Neuronal stem cell (in vitro differentiated cells): ENCODE measurements at regions not wholly inside any gene's neighbourhood (a gene's known extent, or its start where the extent isn't known, plus 50 kb on each side); places are given as distances from the start of the nearest gene placed in this dataset.
"Not testable (repeated sequence)": the region's sequence is repeated elsewhere in the genome, so short reads cannot be mapped to it uniquely, and the experiment has no call there.

Experiments
- DNase-seq: peaks from one replicate; pipeline ENCODE4 v3.0.0-alpha.2; 2013; ENCODE audit warnings: low spot score
- H2AFZ ChIP-seq: one replicate; pipeline ENCODE4 v1.6.1; 2013; ENCODE audit warnings: mild to moderate bottlenecking, low read length, inconsistent platforms
- H2AK5ac ChIP-seq: 2 replicates; pipeline ENCODE4 v1.6.1; 2013; ENCODE audit warnings: low read depth, mild to moderate bottlenecking, inconsistent platforms, low read length, moderate library complexity, mixed read lengths
- H2BK120ac ChIP-seq: 2 replicates; pipeline ENCODE4 v1.6.1; 2013; ENCODE audit warnings: low read depth, mild to moderate bottlenecking, inconsistent platforms, low read length, moderate library complexity, mixed read lengths
- H2BK12ac ChIP-seq: one replicate; pipeline ENCODE4 v1.6.1; 2013; ENCODE audit warnings: low read length, inconsistent platforms
- H2BK15ac ChIP-seq: 2 replicates; pipeline ENCODE4 v1.6.1; 2013; ENCODE audit warnings: mild to moderate bottlenecking, low read length, inconsistent platforms, mixed read lengths
- H2BK5ac ChIP-seq: one replicate; pipeline ENCODE4 v1.6.1; 2013; ENCODE audit warnings: inconsistent platforms, mild to moderate bottlenecking, low read length, moderate library complexity
- H3K14ac ChIP-seq: one replicate; pipeline ENCODE4 v1.6.1; 2013; ENCODE audit warnings: low read length, inconsistent platforms
- H3K18ac ChIP-seq: 2 replicates; pipeline ENCODE4 v1.6.1; 2013; ENCODE audit warnings: low read length, inconsistent platforms
- H3K23ac ChIP-seq: 2 replicates; pipeline ENCODE4 v1.6.1; 2013; ENCODE audit warnings: low read depth, mild to moderate bottlenecking, mixed read lengths, low read length, inconsistent platforms; ENCODE audit not compliant: poor library complexity
- H3K27ac ChIP-seq: replicated peaks from 3 replicates; pipeline ENCODE4 v1.5.1; 2013; ENCODE audit warnings: low read length, inconsistent platforms
- H3K27me3 ChIP-seq, 3 experiments: 2 replicates each; pipeline ENCODE4 v1.6.1; 2013; ENCODE audit warnings: low read length in 3 of 3, mild to moderate bottlenecking in 2 of 3, inconsistent platforms in 1 of 3, low read depth in 1 of 3, mixed read lengths in 1 of 3, moderate library complexity in 1 of 3; ENCODE audit not compliant: control insufficient read depth in 3 of 3, insufficient read depth in 3 of 3
- H3K36me3 ChIP-seq, 2 donors: replicated peaks in 1 of 2; 2 replicates each; pipeline ENCODE4 v1.6.1; 2013; ENCODE audit warnings: low read length in 2 of 2; ENCODE audit not compliant: control insufficient read depth in 2 of 2, insufficient read depth in 2 of 2
- H3K4ac ChIP-seq: 2 replicates; pipeline ENCODE4 v1.6.1; 2013; ENCODE audit warnings: inconsistent platforms, mild to moderate bottlenecking, low read length, moderate library complexity
- H3K4me1 ChIP-seq, 2 donors: 1 replicate in 1 of 2; 2 replicates in 1 of 2; pipeline ENCODE4 v1.6.1; 2013; ENCODE audit warnings: low read length in 2 of 2, low read depth in 1 of 2; ENCODE audit not compliant: control insufficient read depth in 2 of 2, insufficient read depth in 1 of 2
- H3K4me2 ChIP-seq: one replicate; pipeline ENCODE4 v1.6.1; 2013; ENCODE audit warnings: mild to moderate bottlenecking, low read length, inconsistent platforms; ENCODE audit not compliant: insufficient read depth, poor library complexity, severe bottlenecking
- H3K4me3 ChIP-seq, 2 donors: 2 replicates each; pipeline ENCODE4 v1.5.1; 2013; ENCODE audit warnings: low read length in 2 of 2, mild to moderate bottlenecking in 2 of 2, inconsistent platforms in 1 of 2, moderate library complexity in 1 of 2
- H3K79me1 ChIP-seq: one replicate; pipeline ENCODE4 v1.6.1; 2013; ENCODE audit warnings: low read depth, mild to moderate bottlenecking, inconsistent platforms, low read length, moderate library complexity
- H3K9ac ChIP-seq: one replicate; pipeline ENCODE4 v1.6.1; 2013; ENCODE audit warnings: mild to moderate bottlenecking, low read depth, low read length, inconsistent platforms; ENCODE audit not compliant: poor library complexity
- H3K9me3 ChIP-seq, 2 donors: replicated peaks in 1 of 2; 2 replicates each; pipeline versions ENCODE3 to v1.6.1; 2013; ENCODE audit warnings: low read length in 2 of 2, mild to moderate bottlenecking in 2 of 2, inconsistent platforms in 1 of 2, low read depth in 1 of 2, mixed read lengths in 1 of 2, moderate library complexity in 1 of 2; ENCODE audit not compliant: control insufficient read depth in 2 of 2, insufficient read depth in 1 of 2
- H4K8ac ChIP-seq: one replicate; pipeline ENCODE4 v1.6.1; 2013; ENCODE audit warnings: low read depth, mild to moderate bottlenecking, inconsistent platforms, low read length, moderate library complexity
- H4K91ac ChIP-seq: one replicate; pipeline ENCODE4 v1.6.1; 2013; ENCODE audit warnings: low read length, low read depth, mild to moderate bottlenecking, inconsistent platforms; ENCODE audit not compliant: poor library complexity
- WGBS, 2 donors: extraction: QIAGEN DNeasy Blood & Tissue Kit; methylation state at CpG; one replicate each; pipeline ENCODE4 v1.1.7; 2013; ENCODE audit warnings: missing lambda C conversion rate in 2 of 2, mixed read lengths in 1 of 2; ENCODE audit not compliant: insufficient read length in 2 of 2, insufficient replicate concordance in 1 of 2; ENCODE audit errors: extremely low coverage in 2 of 2; 5-methylcytosine and 5-hydroxymethylcytosine counted together

DNA sequence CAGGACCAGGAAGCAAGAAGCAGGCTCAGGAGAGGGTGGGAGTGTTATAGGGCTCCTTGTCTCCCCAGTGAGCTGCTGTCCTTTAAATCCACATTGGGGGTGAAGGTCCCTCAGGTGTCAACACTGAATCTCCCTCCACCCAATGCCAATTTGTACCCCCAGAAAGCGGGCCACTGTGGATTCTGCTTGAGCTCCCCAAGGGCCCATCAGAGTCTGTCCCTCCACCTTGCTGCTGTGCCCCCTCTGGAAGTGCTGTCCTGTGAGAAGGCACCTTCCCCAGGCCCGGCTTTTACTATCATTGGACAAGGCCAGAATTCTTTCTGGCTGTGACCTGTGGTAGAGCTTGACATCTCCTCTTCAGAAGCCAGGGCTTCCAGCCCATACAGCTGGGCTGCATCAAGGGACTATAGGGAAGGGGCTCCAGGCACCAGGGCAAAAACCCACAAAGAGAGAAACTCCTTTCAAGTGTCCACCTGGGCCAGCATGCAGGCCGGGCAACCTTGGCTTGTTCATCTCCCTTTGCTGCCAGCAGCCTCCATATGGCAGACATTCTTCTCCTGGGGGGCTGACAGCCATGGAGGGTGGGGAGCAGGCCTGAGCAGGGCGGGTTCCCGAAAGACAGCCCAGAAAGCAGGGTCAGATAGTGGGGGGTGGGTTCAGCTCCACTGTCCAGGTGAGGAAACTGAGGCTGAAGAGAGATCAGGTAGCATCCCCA, 63.7 kb upstream of the TAMM41 start:
- H3K9me3 ChIP-seq, H3K79me1 ChIP-seq, H3K9ac ChIP-seq, H3K18ac ChIP-seq, H2BK15ac ChIP-seq, H3K4me2 ChIP-seq, H2AK5ac ChIP-seq, H2BK5ac ChIP-seq, H4K8ac ChIP-seq, H3K27me3 ChIP-seq, H2BK12ac ChIP-seq, H4K91ac ChIP-seq, H3K4me3 ChIP-seq, H3K14ac ChIP-seq, H3K4ac ChIP-seq, H3K4me1 ChIP-seq, H2AFZ ChIP-seq, H3K36me3 ChIP-seq, DNase-seq, H2BK120ac ChIP-seq, H3K27ac ChIP-seq: not testable (repeated sequence)
- WGBS, 2 donors, result no CpG with 5 or more reads among the region's 5 CpGs
- H3K23ac ChIP-seq, result peak overlapping the region; percentile 20

DNA sequence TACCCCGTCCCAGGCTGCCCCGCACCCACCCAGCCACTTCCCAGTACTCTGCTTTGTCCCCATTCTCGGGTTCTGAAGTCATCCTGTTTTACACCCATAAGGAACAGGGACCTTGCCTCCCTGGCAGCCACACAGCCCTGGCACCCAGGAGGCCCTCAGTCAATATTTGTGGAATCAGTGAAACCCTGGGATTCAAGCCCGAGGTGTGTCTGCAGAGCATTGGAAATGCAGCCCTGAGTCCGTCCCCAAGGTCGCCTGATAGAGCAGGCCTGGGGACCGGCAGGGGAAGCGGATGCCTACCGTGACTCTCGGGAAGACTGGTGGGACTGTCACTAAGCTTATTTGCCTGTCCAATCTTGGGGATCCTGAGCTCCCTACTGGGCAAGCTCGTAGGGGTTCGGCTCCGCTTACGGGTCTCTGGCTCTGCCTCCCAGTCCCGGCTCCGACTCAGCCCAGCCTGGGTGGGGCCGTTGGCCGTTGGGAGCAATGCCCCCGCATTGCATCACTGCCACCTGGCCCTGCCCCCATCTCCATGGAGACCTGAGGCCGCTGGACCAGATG, 64.4 kb upstream of the TAMM41 start:
- H3K9ac ChIP-seq, result no peak overlapping the region
- WGBS, 2 donors, result no CpG with 5 or more reads among the region's 20 CpGs
- H3K9me3 ChIP-seq, result no peaks in the 10 kb centered on the region
- peaks cover 0 to 5% of the 10 kb centered on the region in 2 donors for H3K4me1 ChIP-seq
- no peak overlapping the region for H2BK15ac ChIP-seq
- H3K4me2 ChIP-seq, result no peak overlapping the region
- H2AFZ ChIP-seq, result no peak overlapping the region
- H2AK5ac ChIP-seq, result peak overlapping the region; percentile 56
- no peak overlapping the region for H3K4ac ChIP-seq
- no peak overlapping the region for H3K23ac ChIP-seq
- peaks cover 0 to 7% (median 0%) of the 10 kb centered on the region in 3 experiments for H3K27me3 ChIP-seq
- no peak overlapping the region for H2BK5ac ChIP-seq
- H2BK12ac ChIP-seq, result no peak overlapping the region
- H4K8ac ChIP-seq, result no peak overlapping the region
- no peak overlapping the region for H2BK120ac ChIP-seq
- DNase-seq, result no peak
- H3K14ac ChIP-seq, result no peak overlapping the region
- no peak overlapping the region for H3K4me3 ChIP-seq
- no peak overlapping the region for H4K91ac ChIP-seq
- H3K18ac ChIP-seq, result no peak overlapping the region
- H3K27ac ChIP-seq, result no peak overlapping the region
- no peaks in the 10 kb centered on the region for H3K79me1 ChIP-seq
- no peaks in the 10 kb centered on the region for H3K36me3 ChIP-seq

GRCh38 chr3:11911887-11912286, 65.2 kb upstream of the TAMM41 start:
- not testable (repeated sequence) for H4K8ac ChIP-seq, H2BK15ac ChIP-seq, H3K23ac ChIP-seq, H2BK5ac ChIP-seq, H3K9ac ChIP-seq, H4K91ac ChIP-seq, DNase-seq, H3K27ac ChIP-seq, H2BK120ac ChIP-seq, H3K27me3 ChIP-seq, H3K4me1 ChIP-seq, H3K9me3 ChIP-seq, H3K4me2 ChIP-seq, H2AK5ac ChIP-seq, H3K36me3 ChIP-seq, H3K14ac ChIP-seq, H3K4ac ChIP-seq, H2BK12ac ChIP-seq, H3K79me1 ChIP-seq, H2AFZ ChIP-seq, H3K4me3 ChIP-seq, H3K18ac ChIP-seq
- no CpG with 5 or more reads among the region's 10 CpGs for WGBS, 2 donors

DNA sequence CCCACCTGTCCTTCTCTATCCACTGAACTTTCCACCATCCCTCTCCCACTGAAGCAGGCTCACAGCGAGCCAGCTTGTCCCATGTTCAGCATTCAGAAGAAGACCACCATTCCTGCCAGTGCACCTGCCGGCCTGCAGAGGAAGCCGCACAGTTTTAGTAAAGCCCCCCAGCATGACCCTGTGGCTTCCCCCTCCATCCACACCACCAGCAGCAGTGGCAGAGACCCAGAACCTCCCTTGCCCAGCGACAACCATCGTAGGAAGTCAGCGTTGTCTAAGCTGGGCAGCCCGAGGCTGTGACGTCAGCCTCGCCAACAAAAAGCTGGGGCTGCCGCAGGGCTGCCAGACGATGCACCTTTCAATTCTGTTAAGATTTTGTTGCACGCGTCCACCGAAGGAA, 66.6 kb upstream of the TAMM41 start:
- DNase-seq, result no peak
- peaks cover 0 to 3% of the 10 kb centered on the region in 2 donors for H3K9me3 ChIP-seq
- WGBS, 2 donors, result no CpG with 5 or more reads among the region's 14 CpGs

More for the DNA sequence above, 66.6 kb upstream of the TAMM41 start:
- H3K4me1 ChIP-seq, result peaks cover 0 to under 1% of the 10 kb centered on the region in 2 donors
- no peak overlapping the region for H3K14ac ChIP-seq
- H3K4me2 ChIP-seq, result no peak overlapping the region
- no peak overlapping the region for H2AFZ ChIP-seq
- no peak overlapping the region for H4K91ac ChIP-seq
- H3K4ac ChIP-seq, result no peak overlapping the region
- H3K79me1 ChIP-seq, result no peaks in the 10 kb centered on the region
- H2BK15ac ChIP-seq, result no peak overlapping the region
- H3K36me3 ChIP-seq, result no peaks in the 10 kb centered on the region
- H3K27me3 ChIP-seq, result peaks cover 0 to 7% (median 0%) of the 10 kb centered on the region in 3 experiments
- no peak overlapping the region for H3K4me3 ChIP-seq
- no peak overlapping the region for H4K8ac ChIP-seq
- H3K18ac ChIP-seq, result no peak overlapping the region
- H2BK5ac ChIP-seq, result no peak overlapping the region
- no peak overlapping the region for H2BK120ac ChIP-seq
- no peak overlapping the region for H3K23ac ChIP-seq
- H2AK5ac ChIP-seq, result no peak overlapping the region
- H3K27ac ChIP-seq, result no peak overlapping the region
- no peak overlapping the region for H3K9ac ChIP-seq
- H2BK12ac ChIP-seq, result no peak overlapping the region
